ENCODE measurements at regions not wholly inside any gene's neighbourhood (a gene's known extent, or its start where the extent isn't known, plus 50 kb on each side); places are given as distances from the start of the nearest gene placed in this dataset. TPM values are rescaled to one million over a fixed set of nuclear protein-coding genes. Genes with fewer than 3 reads are reported as not detected.

DNA sequence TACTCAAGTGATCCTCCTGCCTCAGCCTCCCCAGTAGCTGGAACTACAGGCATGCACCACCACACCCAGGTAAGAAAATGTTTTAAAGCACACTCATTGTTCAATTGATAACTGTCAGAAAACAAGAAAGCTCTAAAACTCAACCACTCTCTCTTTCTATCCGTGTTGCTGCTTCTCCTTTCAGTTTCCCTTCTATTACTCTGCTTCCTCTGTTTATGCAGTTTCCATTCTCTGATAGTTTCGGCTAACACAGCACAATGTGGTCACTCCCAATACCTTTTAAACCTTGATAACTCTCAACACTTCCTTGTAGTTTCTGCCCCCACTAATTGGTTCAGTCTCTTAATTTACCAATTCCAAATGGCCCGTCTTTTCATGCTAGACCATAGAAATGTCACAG is 59.2 kb upstream of the NR4A3 start:
- ChIA-PET POLR2A (no interaction called here), CTCF (no interaction called here)
- Histone ChIP-seq H3K27me3 (ENCODE audit: control insufficient read depth, insufficient read depth, low read length) (no peaks in the 10 kb centered on the region), H3K9me3 (ENCODE audit: control insufficient read depth, insufficient read depth, low read length) (no peaks in the 10 kb centered on the region), H3K4me3 (ENCODE audit: low read depth, low read length) (no peak overlapping the region), H3K27ac (ENCODE audit: low read depth, low read length) (no peak overlapping the region)
- DNase-seq (ENCODE audit: low read depth, low spot score) = no peak
- TF ChIP-seq, protein P1, sequence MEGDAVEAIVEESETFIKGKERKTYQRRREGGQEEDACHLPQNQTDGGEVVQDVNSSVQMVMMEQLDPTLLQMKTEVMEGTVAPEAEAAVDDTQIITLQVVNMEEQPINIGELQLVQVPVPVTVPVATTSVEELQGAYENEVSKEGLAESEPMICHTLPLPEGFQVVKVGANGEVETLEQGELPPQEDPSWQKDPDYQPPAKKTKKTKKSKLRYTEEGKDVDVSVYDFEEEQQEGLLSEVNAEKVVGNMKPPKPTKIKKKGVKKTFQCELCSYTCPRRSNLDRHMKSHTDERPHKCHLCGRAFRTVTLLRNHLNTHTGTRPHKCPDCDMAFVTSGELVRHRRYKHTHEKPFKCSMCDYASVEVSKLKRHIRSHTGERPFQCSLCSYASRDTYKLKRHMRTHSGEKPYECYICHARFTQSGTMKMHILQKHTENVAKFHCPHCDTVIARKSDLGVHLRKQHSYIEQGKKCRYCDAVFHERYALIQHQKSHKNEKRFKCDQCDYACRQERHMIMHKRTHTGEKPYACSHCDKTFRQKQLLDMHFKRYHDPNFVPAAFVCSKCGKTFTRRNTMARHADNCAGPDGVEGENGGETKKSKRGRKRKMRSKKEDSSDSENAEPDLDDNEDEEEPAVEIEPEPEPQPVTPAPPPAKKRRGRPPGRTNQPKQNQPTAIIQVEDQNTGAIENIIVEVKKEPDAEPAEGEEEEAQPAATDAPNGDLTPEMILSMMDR (IDR thresholded peaks at IDR 0.05; ENCODE audit: low read depth, low read length) = no peak

Small RNA genes lying in the stretch of these regions (small RNA-seq; reads per million reads assigned to genes)
- gene AL137067.1 (ENCODE audit: insufficient read length, low read depth) (not detected), gene AL137067.2 (ENCODE audit: insufficient read length, low read depth) (not detected)

All from AG04450 (cell line).